ENCODE measurements at regions not wholly inside any gene's neighbourhood (a gene's known extent, or its start where the extent isn't known, plus 50 kb on each side); places are given as distances from the start of the nearest gene placed in this dataset.
"Not testable (repeated sequence)": the region's sequence is repeated elsewhere in the genome, so short reads cannot be mapped to it uniquely, and the experiment has no call there.

- intact Hi-C loops (cut with micrococcal nuclease), result no loop called here
- Mint-ChIP-seq H3K4me1 (ENCODE audit: insufficient read depth, unreplicated experiment) (no peaks in the 10 kb centered on the region), H3K4me3 (ENCODE audit: unreplicated experiment) (no peak overlapping the region), H3K9me3 (ENCODE audit: unreplicated experiment) (no peaks in the 10 kb centered on the region), H3K36me3 (ENCODE audit: insufficient read depth, unreplicated experiment) (no peaks in the 10 kb centered on the region), H3K27me3 (ENCODE audit: insufficient read depth, unreplicated experiment) (no peaks in the 10 kb centered on the region), H3K27ac (ENCODE audit: low read depth, unreplicated experiment) (no peak overlapping the region)
- no peak for DNase-seq (ENCODE audit: unreplicated experiment)
- CTCF ChIA-PET, result interaction anchor here (0.6 to 0.8 kb wide), 2 partner anchors 14 to 629 kb away, joined by 3 read pairs; no protein-coding TSS in a partner anchor
- no TSS peak for BruUV-seq (replicated peaks)
- TF ChIP-seq CTCF (IDR thresholded peaks at IDR 0.05; ENCODE audit: unreplicated experiment), result no peak
- POLR2A ChIA-PET, result no interaction called here
Observed at GRCh38 chr6:134746140-134746539, 203.8 kb downstream of the ALDH8A1 start.

GRCh38 chr6:134745192-134745591 lies 204.7 kb downstream of the ALDH8A1 start:
- H3K9me3 Mint-ChIP-seq (ENCODE audit: unreplicated experiment); intact Hi-C loops (cut with micrococcal nuclease); H3K36me3 Mint-ChIP-seq (ENCODE audit: insufficient read depth, unreplicated experiment); H3K27ac Mint-ChIP-seq (ENCODE audit: low read depth, unreplicated experiment); BruUV-seq (replicated peaks); H3K4me1 Mint-ChIP-seq (ENCODE audit: insufficient read depth, unreplicated experiment); H3K4me3 Mint-ChIP-seq (ENCODE audit: unreplicated experiment); H3K27me3 Mint-ChIP-seq (ENCODE audit: insufficient read depth, unreplicated experiment): not testable (repeated sequence)
- ChIA-PET POLR2A (interaction anchor here (0.7 kb wide), 1 partner anchor 575 kb away, joined by 3 read pairs; no protein-coding TSS in a partner anchor), CTCF (interaction anchor here (0.6 to 0.8 kb wide), 2 partner anchors 15 to 628 kb away, joined by 3 read pairs; no protein-coding TSS in a partner anchor)
- DNase-seq (ENCODE audit: unreplicated experiment), result peak; percentile 33

- POLR2A ChIA-PET, result interaction anchor here (0.8 kb wide), 1 partner anchor 620 kb away, joined by 4 read pairs; no protein-coding TSS in a partner anchor
- CTCF ChIA-PET, result interaction anchor here (0.6 kb wide), 1 partner anchor 262 kb away, joined by 3 read pairs; no protein-coding TSS in a partner anchor
- no peak for TF ChIP-seq CTCF (IDR thresholded peaks at IDR 0.05; ENCODE audit: unreplicated experiment)
- H3K9me3 Mint-ChIP-seq (ENCODE audit: unreplicated experiment), result no peaks in the 10 kb centered on the region
- no peak overlapping the region for H3K4me3 Mint-ChIP-seq (ENCODE audit: unreplicated experiment)
- DNase-seq (ENCODE audit: unreplicated experiment), result no peak
- H3K27me3 Mint-ChIP-seq (ENCODE audit: insufficient read depth, unreplicated experiment), result no peaks in the 10 kb centered on the region
- intact Hi-C loops (cut with micrococcal nuclease), result no loop called here
- no peak overlapping the region for H3K27ac Mint-ChIP-seq (ENCODE audit: low read depth, unreplicated experiment)
- H3K4me1 Mint-ChIP-seq (ENCODE audit: insufficient read depth, unreplicated experiment), result peaks cover 6% of the 10 kb centered on the region
- H3K36me3 Mint-ChIP-seq (ENCODE audit: insufficient read depth, unreplicated experiment), result no peaks in the 10 kb centered on the region
- BruUV-seq (replicated peaks), result no TSS peak
Observed at GRCh38 chr6:134744301-134744700, 205.6 kb downstream of the ALDH8A1 start.

- no peak for DNase-seq (ENCODE audit: unreplicated experiment)
- H3K27ac Mint-ChIP-seq (ENCODE audit: low read depth, unreplicated experiment), result no peak overlapping the region
- intact Hi-C loops (cut with micrococcal nuclease), result no loop called here
- H3K9me3 Mint-ChIP-seq (ENCODE audit: unreplicated experiment), result no peaks in the 10 kb centered on the region
- H3K4me3 Mint-ChIP-seq (ENCODE audit: unreplicated experiment), result no peak overlapping the region
- H3K27me3 Mint-ChIP-seq (ENCODE audit: insufficient read depth, unreplicated experiment), result no peaks in the 10 kb centered on the region
- ChIA-PET POLR2A (no interaction called here), CTCF (interaction anchor here (0.9 kb wide), 1 partner anchor 9 kb away, joined by 4 read pairs; no protein-coding TSS in a partner anchor)
- no peaks in the 10 kb centered on the region for H3K36me3 Mint-ChIP-seq (ENCODE audit: insufficient read depth, unreplicated experiment)
- BruUV-seq (replicated peaks), result no TSS peak
- no peak for TF ChIP-seq CTCF (IDR thresholded peaks at IDR 0.05; ENCODE audit: unreplicated experiment)
- H3K4me1 Mint-ChIP-seq (ENCODE audit: insufficient read depth, unreplicated experiment), result peaks cover 6% of the 10 kb centered on the region
Observed at GRCh38 chr6:134741200-134741536, 208.7 kb downstream of the ALDH8A1 start.

Data from MCF 10A (cell line).